ENCODE measurements at regions not wholly inside any gene's neighbourhood (a gene's known extent, or its start where the extent isn't known, plus 50 kb on each side); places are given as distances from the start of the nearest gene placed in this dataset.
"Not testable (repeated sequence)": the region's sequence is repeated elsewhere in the genome, so short reads cannot be mapped to it uniquely, and the experiment has no call there.

DNA sequence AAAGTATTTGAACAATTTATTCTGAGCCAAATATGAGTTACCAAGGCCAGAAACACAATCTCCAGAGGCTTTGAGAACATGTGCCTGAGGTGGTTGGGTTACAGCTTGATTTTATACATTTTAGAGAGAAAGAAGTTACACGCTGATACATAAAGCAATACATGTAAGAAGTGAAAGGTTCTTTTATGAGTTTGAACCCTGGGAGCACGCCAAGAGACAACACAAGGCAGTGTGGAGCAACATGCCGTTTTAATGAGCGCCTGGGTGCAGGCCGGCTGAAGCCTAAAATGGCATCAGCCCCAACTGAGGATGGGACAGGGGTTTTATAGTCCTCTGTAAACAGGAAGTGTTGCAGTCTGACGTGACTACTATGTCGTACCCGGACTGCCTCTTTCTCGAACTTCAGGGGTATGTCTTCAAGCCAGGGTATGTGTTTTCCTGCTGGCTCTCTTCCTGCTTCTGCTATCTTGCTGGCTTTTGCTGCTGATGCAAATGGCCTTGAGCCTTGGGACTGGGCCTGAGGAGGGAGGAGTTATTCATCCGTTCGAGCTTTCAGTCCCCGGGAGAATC, 193.7 kb downstream of the CYLC2 start (continued):
- TF ChIP-seq, protein P1, sequence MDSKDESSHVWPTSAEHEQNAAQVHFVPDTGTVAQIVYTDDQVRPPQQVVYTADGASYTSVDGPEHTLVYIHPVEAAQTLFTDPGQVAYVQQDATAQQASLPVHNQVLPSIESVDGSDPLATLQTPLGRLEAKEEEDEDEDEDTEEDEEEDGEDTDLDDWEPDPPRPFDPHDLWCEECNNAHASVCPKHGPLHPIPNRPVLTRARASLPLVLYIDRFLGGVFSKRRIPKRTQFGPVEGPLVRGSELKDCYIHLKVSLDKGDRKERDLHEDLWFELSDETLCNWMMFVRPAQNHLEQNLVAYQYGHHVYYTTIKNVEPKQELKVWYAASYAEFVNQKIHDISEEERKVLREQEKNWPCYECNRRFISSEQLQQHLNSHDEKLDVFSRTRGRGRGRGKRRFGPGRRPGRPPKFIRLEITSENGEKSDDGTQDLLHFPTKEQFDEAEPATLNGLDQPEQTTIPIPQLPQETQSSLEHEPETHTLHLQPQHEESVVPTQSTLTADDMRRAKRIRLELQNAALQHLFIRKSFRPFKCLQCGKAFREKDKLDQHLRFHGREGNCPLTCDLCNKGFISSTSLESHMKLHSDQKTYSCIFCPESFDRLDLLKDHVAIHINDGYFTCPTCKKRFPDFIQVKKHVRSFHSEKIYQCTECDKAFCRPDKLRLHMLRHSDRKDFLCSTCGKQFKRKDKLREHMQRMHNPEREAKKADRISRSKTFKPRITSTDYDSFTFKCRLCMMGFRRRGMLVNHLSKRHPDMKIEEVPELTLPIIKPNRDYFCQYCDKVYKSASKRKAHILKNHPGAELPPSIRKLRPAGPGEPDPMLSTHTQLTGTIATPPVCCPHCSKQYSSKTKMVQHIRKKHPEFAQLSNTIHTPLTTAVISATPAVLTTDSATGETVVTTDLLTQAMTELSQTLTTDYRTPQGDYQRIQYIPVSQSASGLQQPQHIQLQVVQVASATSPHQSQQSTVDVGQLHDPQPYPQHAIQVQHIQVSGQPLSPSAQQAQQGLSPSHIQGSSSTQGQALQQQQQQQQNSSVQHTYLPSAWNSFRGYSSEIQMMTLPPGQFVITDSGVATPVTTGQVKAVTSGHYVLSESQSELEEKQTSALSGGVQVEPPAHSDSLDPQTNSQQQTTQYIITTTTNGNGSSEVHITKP (tag by site-specific recombination; IDR thresholded peaks at IDR 0.05) = no peak
- TF ChIP-seq ZFHX2 (tag by site-specific recombination; conservative IDR thresholded peaks at IDR 0.05) = no peak
- TF ChIP-seq ZNF776 (tag by site-specific recombination; IDR thresholded peaks at IDR 0.05; ENCODE audit: borderline replicate concordance) = no peak
- no peak for TF ChIP-seq ZNF394 (tag by site-specific recombination; IDR thresholded peaks at IDR 0.05; ENCODE audit: borderline replicate concordance)

DNA sequence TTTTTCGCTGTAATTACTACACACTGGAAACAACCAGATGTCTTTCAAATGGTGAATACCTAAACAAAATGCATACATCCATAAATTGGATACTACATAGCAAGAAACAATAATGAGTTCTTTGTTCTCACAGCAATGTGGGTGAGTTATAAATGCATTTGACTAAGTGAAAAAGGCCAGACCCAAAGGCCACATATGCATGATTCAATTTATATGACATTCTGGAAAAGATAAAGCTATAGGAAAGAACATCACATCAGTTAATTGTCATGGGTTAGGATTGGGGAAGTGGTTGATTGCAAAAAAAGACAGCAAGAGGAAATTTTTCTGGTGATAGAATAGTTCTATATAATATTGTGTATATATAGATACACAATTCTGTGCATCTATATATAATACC, 198.9 kb downstream of the CYLC2 start:
- TF ChIP-seq ZNF311 (tag by site-specific recombination; IDR thresholded peaks at IDR 0.05; ENCODE audit: borderline replicate concordance) = no peak
- TF ChIP-seq ZNF391 (tag by site-specific recombination; IDR thresholded peaks at IDR 0.05; ENCODE audit: borderline replicate concordance, low read depth) = no peak
- TF ChIP-seq ZNF140 (tag by site-specific recombination; IDR thresholded peaks at IDR 0.05) = no peak
- TF ChIP-seq ZNF335 (tag by site-specific recombination; conservative IDR thresholded peaks at IDR 0.05) = no peak
- no peak for TF ChIP-seq ZNF302 (tag by site-specific recombination; IDR thresholded peaks at IDR 0.05; ENCODE audit: low read depth)
- Histone ChIP-seq H3K4me1 (ENCODE audit: control insufficient read depth, insufficient read depth, low read length) (no peaks in the 10 kb centered on the region), H3K4me3 (ENCODE audit: low read depth, low read length) (no peak overlapping the region), H3K27ac (ENCODE audit: extremely low read depth, low read depth, low read length) (no peak overlapping the region), H3K36me3 (ENCODE audit: control insufficient read depth in 2 of 2, insufficient read depth in 1 of 2, low read length in 2 of 2) (no peaks in the 10 kb centered on the region), H3K9me3 (ENCODE audit: control insufficient read depth, insufficient read depth, low read depth, low read length) (no peaks in the 10 kb centered on the region)
- POLR2A ChIA-PET = no interaction called here
- CTCF ChIA-PET = no interaction called here

DNA sequence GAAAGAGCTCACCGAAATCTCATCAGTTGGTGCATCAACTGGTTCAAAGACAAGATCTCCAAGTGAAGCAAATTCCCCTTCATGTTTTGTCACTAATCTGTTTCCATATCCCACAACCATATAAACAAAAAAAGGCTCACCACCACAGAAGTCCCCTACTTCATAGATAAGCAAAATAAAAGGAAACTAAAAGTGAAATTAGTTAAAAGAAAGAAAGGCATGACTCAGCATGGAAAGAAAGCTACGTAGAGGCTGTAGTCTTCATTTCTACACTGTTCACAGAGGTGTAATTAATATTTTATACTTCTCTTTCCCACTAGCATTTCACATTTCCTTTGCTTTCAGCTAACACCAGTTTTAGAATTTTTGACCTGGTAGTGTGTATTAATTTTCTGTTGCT, 208.0 kb downstream of the CYLC2 start:
- Histone ChIP-seq H3K4me3 (ENCODE audit: low read depth, low read length) (no peak overlapping the region), H3K9me3 (ENCODE audit: control insufficient read depth, insufficient read depth, low read depth, low read length) (no peaks in the 10 kb centered on the region), H3K27ac (ENCODE audit: extremely low read depth, low read depth, low read length) (no peak overlapping the region), H3K36me3 (ENCODE audit: control insufficient read depth in 2 of 2, insufficient read depth in 1 of 2, low read length in 2 of 2) (no peaks in the 10 kb centered on the region), H3K4me1 (ENCODE audit: control insufficient read depth, insufficient read depth, low read length) (no peaks in the 10 kb centered on the region)
- POLR2A ChIA-PET = no interaction called here
- CTCF ChIA-PET = interaction anchor here (0.6 kb wide), 1 partner anchor 558 kb away, joined by 3 read pairs; no protein-coding TSS in a partner anchor
- TF ChIP-seq ZFHX2 (tag by site-specific recombination; conservative IDR thresholded peaks at IDR 0.05) (no peak), ZNF114 (tag by site-specific recombination; IDR thresholded peaks at IDR 0.05) (no peak), ZNF394 (tag by site-specific recombination; IDR thresholded peaks at IDR 0.05; ENCODE audit: borderline replicate concordance) (no peak), SCRT2 (tag by site-specific recombination; IDR thresholded peaks at IDR 0.05) (no peak), GFI1B (tag by site-specific recombination; IDR thresholded peaks at IDR 0.05) (no peak), ZNF350 (tag by site-specific recombination; IDR thresholded peaks at IDR 0.05) (no peak), ZNF629 (tag by site-specific recombination; IDR thresholded peaks at IDR 0.05) (no peak), WT1 (tag by site-specific recombination; IDR thresholded peaks at IDR 0.05) (no peak)
- TF ChIP-seq, protein P2, sequence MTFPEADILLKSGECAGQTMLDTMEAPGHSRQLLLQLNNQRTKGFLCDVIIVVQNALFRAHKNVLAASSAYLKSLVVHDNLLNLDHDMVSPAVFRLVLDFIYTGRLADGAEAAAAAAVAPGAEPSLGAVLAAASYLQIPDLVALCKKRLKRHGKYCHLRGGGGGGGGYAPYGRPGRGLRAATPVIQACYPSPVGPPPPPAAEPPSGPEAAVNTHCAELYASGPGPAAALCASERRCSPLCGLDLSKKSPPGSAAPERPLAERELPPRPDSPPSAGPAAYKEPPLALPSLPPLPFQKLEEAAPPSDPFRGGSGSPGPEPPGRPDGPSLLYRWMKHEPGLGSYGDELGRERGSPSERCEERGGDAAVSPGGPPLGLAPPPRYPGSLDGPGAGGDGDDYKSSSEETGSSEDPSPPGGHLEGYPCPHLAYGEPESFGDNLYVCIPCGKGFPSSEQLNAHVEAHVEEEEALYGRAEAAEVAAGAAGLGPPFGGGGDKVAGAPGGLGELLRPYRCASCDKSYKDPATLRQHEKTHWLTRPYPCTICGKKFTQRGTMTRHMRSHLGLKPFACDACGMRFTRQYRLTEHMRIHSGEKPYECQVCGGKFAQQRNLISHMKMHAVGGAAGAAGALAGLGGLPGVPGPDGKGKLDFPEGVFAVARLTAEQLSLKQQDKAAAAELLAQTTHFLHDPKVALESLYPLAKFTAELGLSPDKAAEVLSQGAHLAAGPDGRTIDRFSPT (tag by site-specific recombination; IDR thresholded peaks at IDR 0.05) = no peak

DNA sequence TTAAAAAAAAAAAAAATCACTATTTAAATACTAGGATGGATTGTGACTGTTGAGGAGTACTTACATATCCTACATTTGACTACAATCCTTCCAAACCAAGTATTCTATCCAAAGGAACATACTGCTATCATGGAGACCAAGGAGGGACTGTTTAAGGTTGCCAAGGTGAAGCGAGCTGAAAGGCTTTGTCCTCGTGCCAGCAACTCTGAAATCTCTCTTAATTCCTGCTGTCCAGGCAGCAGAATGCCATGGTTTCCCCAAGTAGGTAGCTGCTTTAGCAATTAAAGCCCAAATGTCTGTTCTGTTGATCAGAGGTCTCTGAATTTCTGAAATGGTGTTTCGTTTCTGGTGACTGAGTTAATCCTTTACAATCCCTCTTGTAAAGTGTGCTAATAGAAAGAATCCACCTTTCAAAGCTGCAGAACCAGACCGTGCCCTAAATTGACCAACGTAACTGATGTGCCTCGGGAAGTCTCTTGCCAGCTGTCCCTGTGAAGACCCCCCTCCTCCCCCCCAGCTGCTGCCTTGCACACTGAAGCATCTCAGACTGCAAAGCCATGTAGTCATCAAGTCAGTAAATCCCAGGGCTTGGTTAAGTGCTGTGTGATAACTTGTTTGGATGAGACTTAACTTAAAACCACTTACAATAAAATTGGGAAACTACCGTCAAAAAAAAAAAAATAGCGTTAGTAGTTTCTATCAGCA, 210.9 kb downstream of the CYLC2 start:
- CTCF ChIA-PET; H3K27ac ChIP-seq (ENCODE audit: extremely low read depth, low read depth, low read length); H3K4me1 ChIP-seq (ENCODE audit: control insufficient read depth, insufficient read depth, low read length); H3K9me3 ChIP-seq (ENCODE audit: control insufficient read depth, insufficient read depth, low read depth, low read length); H3K4me3 ChIP-seq (ENCODE audit: low read depth, low read length); POLR2A ChIA-PET; H3K36me3 ChIP-seq (ENCODE audit: control insufficient read depth in 2 of 2, insufficient read depth in 1 of 2, low read length in 2 of 2): not testable (repeated sequence)
